CD1c-positive myeloid dendritic cell (primary cell): ENCODE measurements at regions not wholly inside any gene's neighbourhood (a gene's known extent, or its start where the extent isn't known, plus 50 kb on each side); places are given as distances from the start of the nearest gene placed in this dataset.
"Not testable (repeated sequence)": the region's sequence is repeated elsewhere in the genome, so short reads cannot be mapped to it uniquely, and the experiment has no call there.

Source experiments
- DNase-seq: peaks from one replicate; pipeline ENCODE4 v3.0.0-alpha.2; 2016; ENCODE audit errors: extremely low spot score

GRCh38 chr9:85077944-85078343, 408.4 kb downstream of the NTRK2 start:
- no peak for DNase-seq

- DNase-seq = not testable (repeated sequence)
Observed at GRCh38 chr9:85077146-85077545, 407.6 kb downstream of the NTRK2 start.
